HG02642 (cell line): ENCODE measurements at regions not wholly inside any gene's neighbourhood (a gene's known extent, or its start where the extent isn't known, plus 50 kb on each side); places are given as distances from the start of the nearest gene placed in this dataset.
"Not testable (repeated sequence)": the region's sequence is repeated elsewhere in the genome, so short reads cannot be mapped to it uniquely, and the experiment has no call there.

Experiments
- ATAC-seq: cut with Tn5 transposase; IDR thresholded peaks from one replicate; pipeline ENCODE4 v1.9.1; 2021; ENCODE audit warnings: mild to moderate bottlenecking; ENCODE audit not compliant: unreplicated experiment, poor library complexity

GRCh38 chr15:95635666-95636065, 694.8 kb upstream of the NR2F2 start:
- no peak for ATAC-seq

GRCh38 chr15:95636107-95636506, 694.4 kb upstream of the NR2F2 start:
- ATAC-seq: no peak

GRCh38 chr15:95637234-95637633, 693.3 kb upstream of the NR2F2 start:
- not testable (repeated sequence) for ATAC-seq

GRCh38 chr15:95639208-95639607, 691.3 kb upstream of the NR2F2 start:
- no peak for ATAC-seq

DNA sequence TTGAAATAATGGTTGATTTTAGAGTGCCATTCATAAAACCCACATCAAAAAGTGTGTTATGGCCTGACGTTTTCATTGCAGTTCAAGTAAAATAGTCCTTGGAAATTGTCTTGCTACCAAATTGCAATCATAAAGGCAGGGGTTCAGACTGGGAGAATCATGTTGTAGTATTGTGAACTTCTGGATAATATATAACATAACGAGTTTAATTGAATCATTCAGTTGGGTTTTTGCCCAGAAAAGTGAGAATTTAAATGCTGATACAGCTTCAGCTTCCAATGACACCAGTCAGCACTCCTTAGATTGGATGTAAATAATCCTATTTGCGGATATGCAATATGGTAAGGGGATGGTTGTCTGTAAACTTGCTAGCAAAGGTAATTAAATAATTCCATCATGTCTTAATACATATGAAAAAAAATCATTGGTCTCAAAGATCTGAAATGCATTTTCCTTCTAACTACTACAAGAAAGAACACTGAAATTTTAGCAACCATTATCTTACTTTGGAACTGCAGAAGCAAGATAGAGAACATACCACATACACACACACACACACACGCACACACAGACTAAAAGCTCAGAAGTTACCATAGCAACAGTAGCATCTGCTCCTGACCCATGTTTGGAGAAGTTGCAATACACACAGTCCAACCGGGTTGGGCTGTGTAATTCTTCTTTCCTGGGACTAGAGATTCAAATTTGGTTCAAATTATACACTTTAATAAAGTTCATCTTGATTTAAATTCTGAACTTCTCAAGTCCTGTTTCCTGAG, 686.2 kb upstream of the NR2F2 start:
- no peak for ATAC-seq

DNA sequence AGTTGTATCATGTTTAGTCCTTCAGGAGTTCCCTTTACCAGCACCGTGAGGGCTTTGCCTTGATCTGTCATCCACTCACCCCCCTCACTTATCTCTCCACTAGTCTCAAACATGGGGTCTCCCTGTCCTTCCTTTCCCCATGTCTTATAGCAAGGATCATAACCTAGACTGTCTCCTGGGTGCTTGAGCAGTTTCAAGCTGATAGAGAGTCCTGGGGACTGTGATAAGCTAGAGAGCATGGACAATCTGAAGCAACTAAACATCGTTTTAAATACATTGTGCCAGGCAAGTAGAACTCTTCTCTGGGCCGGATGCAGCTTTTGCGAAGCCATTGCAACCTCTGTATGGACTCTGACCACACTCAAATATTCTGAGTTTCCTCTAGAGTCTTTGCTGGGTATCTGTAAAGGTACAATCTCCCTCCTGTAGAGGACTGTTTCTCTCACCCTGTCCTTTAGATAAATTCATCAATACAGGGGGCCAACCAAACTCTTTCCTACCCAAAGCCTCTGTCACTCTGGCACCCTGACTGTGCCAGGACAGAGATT, 684.6 kb upstream of the NR2F2 start:
- no peak for ATAC-seq

GRCh38 chr15:95646484-95647273, 683.8 kb upstream of the NR2F2 start:
- no peak for ATAC-seq

DNA sequence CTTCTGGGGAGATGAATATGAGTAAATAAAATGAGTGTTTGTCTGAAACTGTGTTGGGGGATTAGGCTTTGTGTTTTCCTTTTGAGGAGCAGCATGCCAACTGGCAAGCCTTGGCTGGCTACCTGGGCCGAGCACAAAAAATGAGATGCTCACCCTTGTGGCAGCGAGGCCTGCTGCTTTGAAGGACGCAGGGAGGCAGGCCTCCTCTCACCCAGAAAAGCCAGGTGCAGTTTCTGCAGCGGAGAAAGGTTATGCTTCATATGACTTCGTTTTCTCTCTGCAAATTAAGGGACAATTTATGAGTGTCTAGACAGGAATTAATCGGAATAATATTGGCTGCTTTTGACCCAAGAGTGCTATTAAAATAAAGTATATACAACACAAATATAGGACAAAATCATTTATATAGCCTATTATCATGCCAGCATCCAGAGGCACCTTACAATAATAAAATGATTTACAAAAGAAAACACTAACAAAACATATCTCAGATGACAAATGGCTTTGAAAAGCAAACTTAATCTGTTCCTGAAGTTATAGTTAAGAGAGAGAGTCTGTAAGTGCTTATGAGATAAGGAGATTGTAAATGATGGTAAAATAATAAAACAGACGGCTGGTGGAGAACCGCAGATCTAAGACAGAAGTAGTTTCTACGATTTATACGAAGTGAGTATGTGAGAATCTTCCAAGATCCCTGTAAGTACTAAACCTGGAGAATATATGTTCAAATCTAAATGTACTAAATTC, 682.8 kb upstream of the NR2F2 start:
- no peak for ATAC-seq

- ATAC-seq: no peak
Measured at GRCh38 chr15:95653361-95653805, 677.1 kb upstream of the NR2F2 start.

- ATAC-seq: no peak
Measured at GRCh38 chr15:95655089-95655607, 675.4 kb upstream of the NR2F2 start.

DNA sequence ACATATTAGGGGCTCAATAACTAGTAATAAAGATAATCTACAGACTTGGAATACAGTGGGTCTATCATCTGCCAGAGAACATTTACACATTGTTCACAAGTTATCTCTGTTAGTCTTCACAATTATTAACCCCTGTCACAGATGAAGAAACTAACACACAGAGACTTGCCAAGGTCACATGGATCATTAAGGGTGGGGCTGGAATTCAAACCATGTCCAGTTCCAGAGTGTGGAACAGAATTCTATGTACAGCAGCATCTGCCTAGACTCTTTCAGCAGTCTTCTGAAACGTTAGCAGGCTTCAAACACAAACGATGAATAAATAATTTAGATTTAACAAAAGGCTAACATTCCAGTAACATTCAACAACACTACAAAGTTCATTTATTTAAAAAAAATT, 673.9 kb upstream of the NR2F2 start:
- no peak for ATAC-seq

DNA sequence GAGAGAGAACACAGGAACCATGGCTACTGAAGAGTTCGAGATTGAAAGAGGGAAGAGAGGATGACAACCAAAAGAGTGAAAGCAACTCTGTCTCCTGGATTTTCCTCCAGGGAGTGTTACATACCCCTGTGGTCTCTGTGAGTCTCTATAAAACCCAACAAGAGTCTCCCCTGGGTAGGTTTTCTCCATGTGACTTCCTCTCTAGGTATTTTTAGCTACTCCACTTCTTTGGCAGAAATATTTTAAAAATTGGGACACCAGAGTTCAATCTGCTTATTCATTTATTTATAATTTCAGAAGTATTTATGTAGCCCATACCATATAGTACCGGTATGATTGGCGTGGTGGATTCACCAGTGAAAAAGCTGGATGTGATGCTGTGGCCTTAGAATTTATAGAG, 671.7 kb upstream of the NR2F2 start:
- no peak for ATAC-seq

DNA sequence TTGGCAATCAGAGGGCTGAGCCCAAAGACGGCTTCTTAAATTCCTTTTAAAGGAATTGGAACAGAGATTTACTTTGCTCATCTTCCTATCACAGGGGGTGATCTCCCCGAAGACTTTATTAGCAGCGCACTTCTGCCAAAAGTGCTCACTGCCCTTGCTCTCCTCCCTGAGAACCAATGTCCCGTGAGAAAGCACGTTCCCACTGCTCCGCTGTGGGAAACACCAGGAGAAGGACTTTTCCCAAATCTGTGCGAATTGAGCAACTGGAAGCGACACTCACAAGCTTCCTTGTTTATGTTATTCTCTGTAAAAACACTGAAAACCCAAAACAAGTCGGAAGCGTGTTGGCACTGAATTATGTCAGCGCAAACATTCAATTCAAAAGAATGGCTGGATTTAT, 670.8 kb upstream of the NR2F2 start:
- ATAC-seq: no peak

- no peak for ATAC-seq
Measured at GRCh38 chr15:95662638-95663037, 667.9 kb upstream of the NR2F2 start.

GRCh38 chr15:95663156-95664100, 667.1 kb upstream of the NR2F2 start:
- no peak for ATAC-seq

DNA sequence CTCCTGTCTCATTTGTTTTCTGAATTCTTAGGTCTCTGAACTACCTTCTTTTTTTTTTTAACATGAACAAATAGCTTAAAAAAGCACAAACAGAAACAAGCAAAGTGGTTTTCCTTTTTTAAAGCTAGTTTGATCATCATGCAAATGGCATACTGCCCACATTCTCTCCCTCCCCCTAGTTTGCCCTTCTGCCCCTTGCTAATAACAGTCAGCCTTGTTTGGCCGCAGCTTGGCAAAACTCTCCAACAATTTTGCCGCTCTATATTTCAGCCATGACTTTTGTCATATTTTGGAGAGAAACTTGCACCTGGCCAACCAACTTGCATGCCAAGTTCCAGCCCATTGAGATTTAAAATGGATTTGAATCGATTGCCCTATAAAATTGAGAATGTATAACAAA, 666.0 kb upstream of the NR2F2 start:
- ATAC-seq: no peak

GRCh38 chr15:95669146-95669922, 661.2 kb upstream of the NR2F2 start:
- ATAC-seq: no peak

DNA sequence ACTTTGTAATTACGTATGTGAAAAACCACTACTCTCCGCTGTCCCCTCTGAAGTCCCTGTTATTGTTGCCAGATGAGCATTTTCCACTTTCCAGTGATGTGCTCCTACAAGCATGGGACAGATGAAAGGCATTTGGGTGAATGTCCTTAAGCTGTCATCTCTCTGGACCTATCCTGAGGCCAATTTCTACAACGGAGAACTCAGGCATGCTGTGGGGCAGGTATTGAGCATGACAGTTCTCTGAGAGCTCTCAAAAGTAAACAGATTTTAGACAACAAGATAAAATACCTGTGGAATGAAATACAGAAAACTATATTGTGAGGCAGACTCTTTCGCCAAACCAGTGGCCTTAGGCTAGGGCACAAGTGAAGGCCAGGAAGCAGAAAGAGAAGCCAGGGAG, 656.5 kb upstream of the NR2F2 start:
- ATAC-seq: no peak

GRCh38 chr15:95676500-95676899, 654.0 kb upstream of the NR2F2 start:
- ATAC-seq: no peak
